ENCODE measurements at regions not wholly inside any gene's neighbourhood (a gene's known extent, or its start where the extent isn't known, plus 50 kb on each side); places are given as distances from the start of the nearest gene placed in this dataset.

DNA sequence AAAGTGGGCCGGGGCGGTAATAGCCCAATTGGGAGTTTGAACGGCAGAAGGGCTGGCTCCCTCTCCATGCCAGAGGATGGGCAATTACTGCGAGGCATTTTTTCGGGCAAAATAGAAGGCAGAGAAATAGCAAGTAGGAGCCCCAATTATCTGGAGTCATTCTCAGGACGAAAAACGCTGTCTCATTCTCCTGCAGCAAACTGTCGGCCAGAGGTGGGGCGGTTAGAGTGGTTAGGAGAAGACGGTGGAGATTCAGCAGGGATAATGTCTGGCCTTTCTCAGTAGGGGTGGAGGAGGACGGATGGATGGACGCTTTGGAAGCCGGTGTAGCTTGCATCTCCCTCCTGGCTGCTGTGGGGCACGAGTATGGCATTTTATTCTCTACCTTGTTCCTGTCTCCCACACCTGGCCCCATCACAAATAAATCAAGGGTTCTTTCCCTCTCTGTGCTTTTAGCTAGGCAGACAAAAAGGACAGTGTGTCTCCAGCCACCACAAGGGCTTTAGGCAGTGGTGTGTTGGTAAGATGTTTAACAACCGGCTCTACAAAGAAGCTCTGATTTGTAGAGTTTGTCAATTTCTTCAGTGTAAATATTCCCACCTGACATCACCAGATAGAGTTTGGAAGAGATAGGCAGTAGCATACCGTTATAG lies 140.5 kb upstream of the LHX5 start:
- DNase-seq, result no peak

DNA sequence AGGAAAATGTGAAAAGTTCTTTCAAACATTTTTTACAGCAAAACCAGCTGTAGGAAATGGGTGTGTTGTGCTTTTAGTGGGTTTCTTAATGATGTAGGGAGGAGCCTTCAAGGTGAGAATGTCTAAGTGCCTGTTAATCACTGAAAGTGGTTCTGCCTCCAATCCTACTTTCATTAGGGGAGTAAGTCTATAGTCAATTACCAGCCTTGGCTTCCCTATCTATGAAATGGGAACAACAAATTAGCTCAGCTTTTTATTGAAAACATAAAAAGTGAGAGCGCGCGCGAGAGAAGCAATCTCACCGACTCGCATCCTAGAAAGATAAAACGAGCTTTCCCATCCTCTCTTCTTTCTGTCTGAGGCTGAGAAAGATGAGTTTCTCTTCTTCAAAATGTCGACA lies 140.0 kb upstream of the LHX5 start:
- DNase-seq, result no peak

DNA sequence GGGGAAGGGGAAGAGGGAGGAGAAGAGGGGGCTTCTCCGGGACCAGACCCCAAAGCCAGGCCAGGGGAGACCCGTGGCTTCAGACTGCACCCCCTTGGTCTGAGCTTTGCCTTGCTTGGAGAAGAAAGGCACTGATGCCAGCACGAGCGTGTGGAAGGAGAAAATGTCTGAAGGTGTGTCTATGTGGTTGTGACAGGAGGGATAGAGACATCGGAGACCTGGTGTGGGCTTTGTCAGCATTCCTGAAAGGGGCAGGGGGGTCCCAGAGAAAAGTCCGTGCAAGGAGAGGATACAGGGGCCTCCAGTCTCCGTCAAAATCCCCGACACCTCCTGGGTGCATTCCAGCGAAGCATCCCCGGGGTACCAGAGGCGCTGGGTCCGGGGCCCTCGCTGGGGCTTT lies 139.0 kb upstream of the LHX5 start:
- no peak for DNase-seq

DNA sequence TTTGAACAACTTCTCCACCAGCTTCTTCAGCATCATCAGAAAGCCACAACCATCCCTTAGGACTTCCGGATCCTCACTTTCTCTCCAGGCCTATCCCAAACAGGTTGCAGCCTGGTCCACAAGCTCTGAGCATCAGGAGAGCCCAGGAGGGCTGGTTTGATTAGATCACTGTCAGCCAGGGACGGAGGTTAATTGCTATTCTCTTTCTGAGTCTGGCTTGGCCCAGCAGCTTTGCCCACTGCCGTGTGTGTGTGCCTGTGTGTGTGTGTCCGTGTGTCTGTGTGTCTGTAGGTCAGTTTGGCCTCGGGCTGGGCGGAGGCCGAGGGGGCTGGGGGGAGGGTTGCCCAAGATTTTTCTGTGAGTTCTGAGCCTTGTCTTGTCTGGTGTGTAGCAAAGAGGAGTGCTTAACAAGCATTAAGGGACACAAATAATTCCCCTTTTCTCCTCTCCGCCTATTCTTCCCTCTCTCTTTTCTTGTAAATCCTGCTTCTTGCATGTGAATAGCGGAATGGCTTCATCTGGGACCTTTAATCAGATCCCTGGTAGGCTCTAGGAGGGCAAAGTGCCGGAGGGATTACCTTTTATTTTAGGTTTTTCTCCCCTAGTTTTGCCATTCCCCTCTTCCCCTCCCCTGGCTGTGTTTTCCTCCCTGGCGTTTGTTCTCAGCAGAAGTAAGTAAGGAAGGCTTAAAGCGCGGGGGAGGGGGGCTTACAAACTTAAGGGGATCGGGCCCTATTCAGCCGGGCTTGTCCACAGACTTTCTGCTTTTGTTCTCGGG lies 138.2 kb upstream of the LHX5 start:
- DNase-seq, result no peak

DNA sequence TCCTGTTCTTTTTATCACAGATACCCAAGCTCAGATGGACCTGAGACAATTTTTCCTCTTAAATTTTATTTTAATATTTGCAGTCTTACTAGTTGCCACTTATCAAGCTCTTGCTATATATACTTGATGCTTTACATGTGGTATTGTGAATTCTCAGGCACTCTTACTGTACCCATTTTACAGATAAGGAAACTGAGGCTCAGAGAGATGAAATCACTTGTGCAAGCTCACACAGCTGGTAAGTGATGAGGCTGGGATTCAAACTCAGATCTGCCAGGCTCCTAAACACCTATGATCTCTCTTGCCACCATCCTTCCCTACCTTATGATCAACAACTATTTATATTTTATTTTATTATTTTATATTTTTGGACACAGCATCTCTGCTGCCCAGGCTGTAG lies 133.0 kb upstream of the LHX5 start:
- no peak for DNase-seq

DNA sequence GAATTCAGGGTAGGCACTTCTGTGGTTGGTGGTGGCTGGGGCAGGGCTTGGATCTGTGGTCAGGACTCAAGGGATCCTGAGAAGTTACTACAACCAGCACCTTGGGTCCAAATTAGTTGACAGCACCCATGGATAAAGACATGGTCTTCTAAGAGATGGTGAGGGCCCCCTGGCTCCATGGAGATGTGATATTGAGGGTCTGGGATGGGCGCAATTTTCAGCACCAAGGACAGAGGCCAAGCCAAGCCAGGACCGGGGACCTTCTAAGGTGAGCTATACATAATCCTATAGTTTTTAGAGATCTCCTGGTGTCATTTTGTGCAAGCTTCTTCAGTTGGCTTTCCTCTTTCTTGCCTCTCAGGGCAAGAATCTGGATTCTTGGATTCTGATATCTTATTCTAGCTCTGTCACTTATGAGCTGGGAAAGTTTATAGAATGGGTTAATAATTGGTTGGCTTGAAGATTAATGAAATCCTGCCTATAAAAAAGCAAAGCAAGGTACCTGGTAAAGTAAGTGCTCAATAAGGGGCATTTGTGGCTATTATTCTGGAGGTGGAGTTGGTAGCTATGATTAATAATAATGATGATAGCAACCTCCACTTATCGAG lies 130.1 kb upstream of the LHX5 start:
- no peak for DNase-seq

DNA sequence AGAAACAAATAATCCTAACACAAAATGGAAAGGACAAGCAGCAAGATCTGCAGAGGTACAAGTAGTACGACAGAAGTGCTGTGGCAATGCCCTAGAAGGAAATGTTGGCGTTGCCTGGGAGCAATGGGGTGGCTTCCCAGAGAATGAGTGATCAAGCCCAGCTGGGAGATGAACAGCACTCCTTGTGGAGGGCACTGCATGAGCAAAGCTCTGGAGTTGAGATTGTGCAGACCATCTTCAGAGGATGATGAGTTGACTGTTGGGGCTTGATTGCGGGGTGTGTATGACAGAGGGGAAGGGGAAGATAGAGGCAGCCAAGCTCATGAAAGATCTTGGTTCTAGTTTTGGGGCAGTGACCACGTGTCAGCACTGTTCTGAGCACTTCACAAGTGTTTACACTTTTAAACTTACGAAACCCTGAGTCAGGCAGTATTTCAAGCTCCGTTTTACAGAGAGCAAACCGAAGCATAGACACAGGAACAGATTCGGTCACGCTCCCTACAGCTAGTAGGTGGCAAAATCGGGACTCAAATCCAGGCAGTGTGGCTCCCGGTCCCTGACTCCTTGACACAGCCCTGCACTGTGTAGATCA lies 127.2 kb upstream of the LHX5 start:
- DNase-seq, result no peak

DNA sequence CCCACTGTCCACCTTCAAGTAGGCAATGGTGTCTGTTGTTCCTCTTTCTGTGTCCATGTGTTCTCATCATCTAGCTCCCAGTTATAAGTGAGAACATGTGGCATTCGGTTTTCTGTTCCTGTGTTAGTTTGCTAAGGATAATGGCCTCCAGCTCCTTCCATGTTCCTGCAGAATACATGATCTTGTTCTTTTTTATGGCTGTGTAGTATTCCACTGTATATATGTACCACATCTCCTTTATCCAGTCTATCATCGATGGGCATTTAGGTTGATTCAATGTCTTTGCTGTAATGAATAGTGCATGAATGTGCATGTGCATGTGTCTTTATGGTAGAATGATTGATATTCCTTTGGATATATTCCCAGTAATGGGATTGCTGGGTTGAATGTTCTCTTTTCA lies 123.3 kb upstream of the LHX5 start:
- DNase-seq, result no peak

DNA sequence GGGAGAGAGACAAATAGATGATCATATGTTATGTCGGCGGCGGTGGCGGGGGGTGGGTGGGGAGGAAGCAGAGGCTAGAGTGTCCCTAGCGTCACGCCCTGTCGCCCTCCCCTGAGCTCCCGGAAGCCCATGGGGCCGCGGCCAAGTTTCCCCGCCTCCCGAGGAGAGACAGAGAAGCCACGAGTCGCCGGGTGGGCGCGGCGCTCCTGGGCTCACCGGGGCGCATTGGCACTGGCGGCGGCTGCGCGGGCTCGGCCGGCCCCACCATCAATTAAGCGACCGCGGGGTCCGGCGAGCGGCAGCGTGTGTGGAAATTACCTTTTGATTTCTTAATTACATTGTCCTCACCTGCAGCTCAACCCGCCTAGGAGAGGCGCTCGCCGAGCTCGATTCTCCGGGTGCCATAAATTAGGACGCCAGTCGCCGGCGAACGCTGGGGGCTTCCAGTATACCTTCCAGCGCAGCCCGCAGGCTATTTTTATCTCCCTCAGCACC lies 119.9 kb upstream of the LHX5 start:
- no peak for DNase-seq

DNA sequence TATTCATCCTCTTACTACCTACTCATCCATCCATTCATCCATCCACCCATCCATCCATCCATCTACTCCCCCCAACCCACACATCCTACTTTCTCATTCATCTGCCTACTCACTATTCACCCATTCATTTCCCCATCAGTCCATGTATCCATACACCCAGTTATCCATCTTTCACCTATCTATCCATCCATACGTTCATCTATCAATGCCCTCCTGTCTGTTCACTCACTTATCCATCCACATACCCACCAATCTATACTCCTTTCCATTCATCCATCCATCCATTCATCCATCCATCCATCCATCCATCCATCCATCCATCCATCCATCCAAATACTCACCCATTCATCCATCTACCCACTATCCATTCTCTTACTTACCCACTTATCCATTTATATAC lies 117.8 kb upstream of the LHX5 start:
- DNase-seq, result no peak

DNA sequence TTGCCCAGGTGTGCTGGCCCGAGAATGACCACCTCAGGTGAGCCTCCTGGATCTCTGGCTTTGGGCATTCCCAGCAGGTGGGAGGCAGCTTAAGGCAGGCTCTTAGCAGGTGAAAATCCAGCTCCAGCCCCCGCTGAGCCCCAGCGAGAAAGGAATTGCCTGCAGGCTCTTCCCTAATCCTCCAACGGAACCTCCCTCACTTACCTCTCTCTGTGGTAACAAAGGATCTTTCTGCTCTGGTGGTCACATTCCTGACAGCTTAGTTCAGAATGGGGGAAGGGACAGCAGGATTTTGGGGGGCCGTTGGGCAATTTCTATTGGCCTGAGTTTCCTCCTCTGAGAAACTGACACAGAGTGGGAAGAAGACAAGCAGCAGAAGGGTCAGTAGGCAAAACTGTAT lies 116.0 kb upstream of the LHX5 start:
- no peak for DNase-seq

DNA sequence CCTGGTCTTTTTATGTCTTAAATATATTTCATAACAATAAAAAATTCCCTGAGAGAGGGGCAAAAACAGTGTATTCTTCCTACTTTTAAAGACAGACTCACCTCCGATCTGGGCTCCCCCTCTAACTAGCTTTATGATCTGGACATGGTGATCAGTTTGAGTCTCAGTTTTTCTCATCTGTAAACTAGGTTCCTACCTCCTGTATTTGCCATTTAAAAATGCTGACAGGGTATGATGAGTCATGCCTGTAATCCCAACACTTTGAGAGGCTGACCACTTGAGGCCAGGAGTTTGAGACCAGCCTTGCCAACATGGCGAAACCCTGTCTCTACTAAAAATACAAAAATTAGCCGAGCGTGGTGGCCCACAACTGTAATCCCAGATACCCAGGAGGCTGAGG lies 114.8 kb upstream of the LHX5 start:
- DNase-seq, result no peak

DNA sequence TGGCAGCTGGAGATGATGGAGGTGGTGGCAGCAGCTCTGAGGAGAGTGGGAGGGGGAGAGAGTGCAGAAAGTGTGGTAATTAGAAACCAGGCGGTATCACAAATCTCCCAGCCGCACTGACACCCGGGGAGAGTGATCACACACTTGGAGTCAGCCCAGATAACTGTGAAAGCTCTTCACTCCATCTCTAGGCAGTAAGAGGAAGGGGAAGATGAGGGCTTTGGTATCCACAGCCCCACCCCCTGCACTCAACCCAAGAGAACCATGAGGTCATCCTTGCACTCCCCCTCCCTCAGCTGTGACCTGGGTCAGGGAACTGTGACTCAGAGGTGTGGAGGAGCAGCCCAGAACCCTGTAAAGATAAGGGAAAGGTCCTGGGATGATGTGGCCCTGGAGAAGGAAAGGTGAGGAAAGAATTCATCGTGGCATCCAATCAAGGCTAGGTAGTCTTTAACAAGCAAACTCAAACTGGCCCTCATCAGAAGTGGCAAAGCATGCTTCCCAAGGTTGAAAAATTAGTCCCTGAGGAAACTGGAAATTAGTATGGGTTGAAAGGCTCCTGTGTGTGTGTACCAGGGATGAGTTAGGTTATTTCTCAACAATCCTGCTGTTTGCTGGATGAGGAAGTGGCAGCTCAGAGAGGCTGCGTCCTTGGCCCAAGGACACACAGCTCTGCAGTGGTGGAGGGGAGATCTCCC lies 111.0 kb upstream of the LHX5 start:
- no peak for DNase-seq

DNA sequence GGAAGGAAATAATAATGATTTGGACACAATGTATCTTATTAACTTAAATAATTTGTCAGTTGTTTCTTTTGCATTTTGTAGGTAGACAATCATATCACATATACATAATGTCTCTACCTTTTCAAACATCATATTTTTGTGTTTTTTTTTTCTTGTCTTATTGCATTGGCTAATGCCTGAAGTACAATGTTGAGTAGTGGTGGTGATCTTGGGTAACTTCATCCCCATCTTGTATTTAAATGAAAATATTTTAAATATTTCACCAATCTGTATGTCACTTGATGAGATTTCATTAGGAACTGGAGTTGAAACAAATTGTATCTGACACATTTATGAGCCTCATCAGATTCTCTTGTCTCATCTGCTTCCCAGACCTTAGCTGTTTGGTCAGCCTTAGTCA lies 109.7 kb upstream of the LHX5 start:
- DNase-seq, result no peak

DNA sequence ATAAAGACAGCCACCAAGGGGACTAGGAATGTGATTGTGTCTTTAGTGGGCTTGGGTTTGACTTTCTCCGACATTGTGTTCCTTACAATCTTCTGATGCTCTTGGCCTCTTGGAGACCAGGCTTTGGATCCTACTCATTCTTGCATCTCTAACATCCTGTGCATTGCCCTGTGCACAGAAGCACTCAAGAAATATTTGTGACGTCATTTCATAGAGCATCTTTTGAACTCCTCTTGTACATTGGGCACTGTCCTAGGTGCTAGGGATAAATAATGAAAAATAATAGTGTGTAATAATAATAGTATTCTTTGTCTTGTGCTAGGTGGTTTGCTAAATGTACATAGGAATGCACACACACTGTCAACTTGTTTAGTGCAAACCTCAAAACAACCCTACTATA lies 108.8 kb upstream of the LHX5 start:
- DNase-seq, result no peak

DNA sequence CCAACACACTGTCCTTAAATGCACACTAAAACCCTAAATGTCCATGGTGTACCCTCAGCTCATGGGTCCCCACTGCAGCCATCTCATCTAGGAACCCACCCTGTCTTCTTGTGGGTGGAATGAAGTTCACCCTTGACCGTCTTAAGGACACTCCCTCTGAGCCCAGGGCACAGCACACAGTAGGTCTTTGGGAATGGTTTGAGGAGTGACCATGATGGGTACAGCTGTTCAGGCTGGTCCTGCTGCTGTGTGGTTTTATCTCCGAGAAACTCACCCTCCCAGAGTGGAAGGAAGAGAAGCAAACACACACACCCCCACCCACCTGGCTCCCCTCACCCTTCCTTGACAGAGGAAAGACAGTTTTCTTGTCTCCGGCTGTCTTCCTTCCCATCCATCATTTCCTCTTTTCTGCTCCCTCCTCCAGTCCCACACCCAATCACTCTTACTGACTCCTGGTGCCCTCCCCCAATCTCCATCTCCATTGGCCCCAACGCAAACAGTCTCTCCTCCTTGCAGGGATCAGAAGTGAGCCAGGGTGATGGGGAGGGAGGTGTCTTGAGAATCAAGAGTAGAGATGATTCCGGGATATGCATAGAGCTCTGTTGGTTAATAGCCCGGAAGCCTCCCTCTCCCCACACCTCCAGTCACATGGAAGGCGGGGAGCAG lies 105.9 kb upstream of the LHX5 start:
- DNase-seq, result no peak

DNA sequence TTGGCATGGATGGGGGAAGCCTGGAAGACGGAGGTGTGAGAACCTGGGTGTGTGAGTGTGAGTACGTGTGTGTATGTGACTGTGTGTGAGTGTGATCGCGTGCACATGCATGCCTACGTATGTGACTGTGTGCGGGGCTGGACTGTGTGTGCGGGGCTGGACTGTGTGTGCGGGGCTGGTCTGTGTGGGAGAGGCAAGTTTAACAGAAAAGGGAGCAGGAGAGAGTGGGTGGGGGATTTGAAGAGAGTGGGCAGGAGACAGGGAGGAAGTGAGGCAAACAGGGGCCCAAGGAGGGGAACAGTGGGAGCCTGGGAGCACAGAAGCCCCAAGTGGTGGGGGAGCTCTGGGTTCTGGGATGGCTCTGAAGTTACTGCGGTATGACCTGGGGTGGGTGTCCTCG lies 103.7 kb upstream of the LHX5 start:
- DNase-seq, result no peak

DNA sequence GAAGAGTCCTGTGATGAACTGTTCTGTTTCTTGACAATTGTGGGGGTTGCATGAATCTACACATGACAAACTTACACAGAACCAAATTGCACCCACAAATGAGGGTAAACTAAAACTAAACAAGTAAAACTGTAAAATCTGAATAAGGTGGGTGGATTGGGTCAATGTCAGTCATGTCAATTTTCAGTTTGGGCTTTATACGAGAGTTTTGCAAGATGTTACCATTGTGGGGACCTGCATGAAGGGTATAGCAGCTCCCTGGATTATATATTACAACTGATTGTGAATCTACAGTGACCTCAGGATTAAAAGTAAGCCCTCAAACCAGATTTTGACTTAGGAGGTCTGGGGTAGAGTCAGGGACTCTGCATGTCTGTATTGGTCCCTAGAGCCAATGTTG lies 101.5 kb upstream of the LHX5 start:
- no peak for DNase-seq

DNA sequence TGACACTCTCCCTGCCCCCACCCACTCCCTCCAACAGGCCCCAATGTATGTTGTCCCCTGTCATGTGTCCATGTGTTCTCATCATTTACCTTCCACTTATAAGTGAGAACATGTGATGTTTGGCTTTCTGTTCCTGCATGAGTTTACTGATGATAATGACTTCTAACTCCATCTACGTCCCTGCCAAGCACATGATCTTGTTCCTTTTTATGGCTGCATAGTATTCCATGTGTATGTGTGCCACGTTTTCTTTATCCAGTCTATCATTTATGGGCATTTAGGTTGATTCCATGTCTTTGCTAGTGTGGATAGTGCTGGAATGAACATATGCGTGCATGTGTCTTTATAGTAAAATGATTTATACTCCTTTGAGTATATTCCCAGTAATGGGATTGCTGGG lies 100.0 kb upstream of the LHX5 start:
- no peak for DNase-seq

DNA sequence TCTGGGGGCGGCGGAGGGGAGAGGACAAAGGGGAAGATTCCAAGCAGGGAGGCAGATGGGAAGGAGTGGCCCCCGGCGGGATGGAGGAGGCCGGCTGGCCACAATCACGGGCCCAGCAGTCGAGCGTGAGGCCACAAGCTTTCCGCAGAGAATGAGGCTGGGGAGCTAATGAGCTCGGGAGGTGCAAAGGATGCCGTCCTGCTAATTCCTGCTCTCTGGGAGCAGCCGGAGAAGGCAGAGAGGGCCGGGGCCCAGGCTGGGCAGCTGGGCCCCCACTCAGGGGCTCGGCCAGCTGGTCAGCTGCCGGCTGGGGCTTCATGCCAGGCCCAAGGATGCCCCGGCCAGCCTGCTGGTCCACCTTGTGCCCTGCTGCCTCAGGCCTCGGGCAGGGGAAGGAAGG lies 98.1 kb upstream of the LHX5 start:
- no peak for DNase-seq

DNA sequence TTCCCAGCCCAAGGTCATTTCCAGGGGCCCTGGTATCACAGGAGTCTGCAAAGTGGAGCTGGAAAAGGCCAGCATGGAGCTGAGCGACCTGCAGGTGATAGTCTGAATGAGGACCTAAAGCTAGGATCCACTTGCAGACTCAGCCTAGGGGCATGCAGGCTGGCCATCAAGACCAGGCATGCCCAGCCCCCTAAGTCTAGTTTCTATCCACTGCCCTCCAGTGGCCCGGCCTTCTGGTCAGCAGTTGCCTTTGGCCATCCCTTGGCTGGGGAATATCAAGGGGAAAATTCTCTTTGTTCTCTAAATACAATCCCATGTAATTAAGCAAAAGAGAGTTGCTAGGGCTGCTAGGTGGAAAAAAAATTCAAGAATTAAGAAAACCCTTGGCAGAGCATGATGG lies 96.3 kb upstream of the LHX5 start:
- DNase-seq, result no peak

DNA sequence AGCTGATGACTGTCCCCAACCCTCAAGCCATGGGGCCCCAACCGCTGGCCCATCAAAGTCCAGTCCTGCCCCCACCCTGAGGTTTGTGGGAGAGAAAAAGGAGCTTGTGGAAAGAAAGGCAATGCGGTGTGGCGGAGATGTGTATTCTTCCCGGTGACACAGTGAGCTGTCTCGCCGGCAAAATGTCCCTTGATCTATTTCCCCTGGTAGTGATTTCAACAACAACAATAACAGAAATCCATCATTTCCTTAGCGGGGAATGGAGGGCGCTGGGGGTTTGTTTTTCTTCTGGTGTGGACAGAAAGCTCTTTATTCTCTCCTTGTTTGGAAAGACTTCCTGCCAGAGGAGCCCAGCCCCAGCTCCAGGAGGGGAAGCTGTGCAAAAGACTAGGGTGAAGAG lies 93.7 kb upstream of the LHX5 start:
- no peak for DNase-seq
